ENCODE measurements at regions not wholly inside any gene's neighbourhood (a gene's known extent, or its start where the extent isn't known, plus 50 kb on each side); places are given as distances from the start of the nearest gene placed in this dataset.

- DNase-seq (ENCODE audit: low spot score), result no peak
Observed at GRCh38 chr21:23218667-23219066, 2220.5 kb downstream of the NCAM2 start.

- DNase-seq (ENCODE audit: low spot score), result no peak
Observed at GRCh38 chr21:23217597-23217996, 2219.4 kb downstream of the NCAM2 start.

DNA sequence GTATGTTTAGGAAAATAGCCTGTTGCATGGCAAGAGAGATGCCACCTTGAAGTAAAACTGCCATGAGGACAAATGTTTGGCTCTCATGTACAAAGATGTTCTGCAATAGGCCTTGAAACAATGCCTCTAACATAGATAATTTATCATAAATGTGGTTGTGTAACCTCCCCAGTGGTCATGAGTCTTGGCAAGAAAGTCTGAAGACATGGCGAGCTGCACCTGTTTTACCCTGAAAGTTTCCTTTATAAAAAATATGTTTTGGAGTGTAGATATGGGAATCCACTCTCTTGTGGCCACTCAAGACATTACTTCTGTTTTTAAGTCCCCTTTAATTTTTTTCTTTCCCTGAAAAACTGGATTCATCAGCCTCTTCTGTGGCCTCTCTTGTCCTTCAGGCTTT is 2217.1 kb downstream of the NCAM2 start:
- no peak for DNase-seq (ENCODE audit: low spot score)
